GM19099 (cell line): ENCODE measurements at regions not wholly inside any gene's neighbourhood (a gene's known extent, or its start where the extent isn't known, plus 50 kb on each side); places are given as distances from the start of the nearest gene placed in this dataset.

Experiments
- POLR2A ChIP-seq: IDR thresholded peaks from 3 replicates; pipeline ENCODE4 v1.6.1; 2011; ENCODE audit warnings: low read depth; ENCODE audit not compliant: insufficient read length; ENCODE audit errors: extremely low read depth

DNA sequence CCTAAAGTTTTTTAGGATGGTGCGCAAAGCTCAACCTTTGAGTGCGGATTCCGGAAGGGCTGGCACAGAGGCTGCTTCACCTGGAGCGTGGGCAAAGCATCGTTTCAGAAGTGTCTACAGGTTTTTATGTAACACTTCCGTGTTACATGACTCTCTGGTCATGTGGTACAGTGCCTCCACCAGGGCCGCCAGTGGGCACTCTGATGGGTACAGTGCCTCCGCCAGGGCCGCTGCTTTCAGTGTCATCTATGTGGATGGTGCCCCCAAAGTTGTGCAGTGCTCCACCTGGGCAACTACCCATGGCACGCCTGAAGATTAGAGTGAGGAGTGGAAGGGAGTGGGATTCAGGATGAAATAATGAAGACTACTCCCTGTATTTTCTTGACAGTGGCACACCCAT is 101.4 kb upstream of the C1orf174 start:
- no peak for TF ChIP-seq POLR2A

DNA sequence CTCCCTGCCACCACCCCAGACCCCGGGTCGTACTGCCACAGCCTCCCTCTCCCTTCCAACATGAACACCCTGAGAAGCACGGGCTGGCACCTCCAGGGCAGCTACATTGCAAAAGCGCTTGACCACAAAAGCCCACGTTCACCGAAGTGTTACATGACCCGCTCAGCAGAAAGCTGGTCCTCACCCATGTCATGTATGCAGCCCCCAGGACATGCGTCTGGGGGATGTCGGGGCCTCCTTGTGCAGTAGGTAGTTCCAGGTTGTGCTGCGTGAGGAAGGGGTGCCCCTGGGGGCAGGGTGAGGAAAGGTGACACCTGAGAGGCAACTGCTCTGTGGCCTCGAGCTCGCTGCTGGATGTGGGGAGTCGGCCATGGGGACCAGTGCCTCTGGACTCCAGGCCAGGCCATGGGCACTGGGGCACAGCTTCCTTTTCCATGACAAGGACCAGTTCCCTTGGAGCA is 102.0 kb upstream of the C1orf174 start:
- TF ChIP-seq POLR2A, result no peak

DNA sequence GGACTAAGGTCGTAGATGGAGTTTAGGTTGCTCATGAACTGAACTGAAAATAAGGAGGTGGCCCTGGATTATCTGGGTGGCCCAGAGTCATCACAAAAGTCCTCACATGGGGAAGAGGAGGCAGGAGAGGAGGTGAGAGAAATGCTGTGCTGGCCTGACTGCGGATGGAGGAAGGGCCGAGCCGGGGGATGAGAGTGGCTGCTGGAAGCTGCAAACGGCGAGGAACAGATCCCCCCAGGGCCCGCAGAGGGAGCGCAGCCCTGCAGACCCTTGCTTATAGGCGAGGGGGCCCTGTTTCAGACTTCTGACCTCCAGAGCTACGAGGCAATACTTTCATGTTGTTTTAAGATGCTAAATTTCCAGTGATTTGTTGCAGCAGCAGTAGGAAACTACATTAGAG is 102.7 kb upstream of the C1orf174 start:
- no peak for TF ChIP-seq POLR2A

DNA sequence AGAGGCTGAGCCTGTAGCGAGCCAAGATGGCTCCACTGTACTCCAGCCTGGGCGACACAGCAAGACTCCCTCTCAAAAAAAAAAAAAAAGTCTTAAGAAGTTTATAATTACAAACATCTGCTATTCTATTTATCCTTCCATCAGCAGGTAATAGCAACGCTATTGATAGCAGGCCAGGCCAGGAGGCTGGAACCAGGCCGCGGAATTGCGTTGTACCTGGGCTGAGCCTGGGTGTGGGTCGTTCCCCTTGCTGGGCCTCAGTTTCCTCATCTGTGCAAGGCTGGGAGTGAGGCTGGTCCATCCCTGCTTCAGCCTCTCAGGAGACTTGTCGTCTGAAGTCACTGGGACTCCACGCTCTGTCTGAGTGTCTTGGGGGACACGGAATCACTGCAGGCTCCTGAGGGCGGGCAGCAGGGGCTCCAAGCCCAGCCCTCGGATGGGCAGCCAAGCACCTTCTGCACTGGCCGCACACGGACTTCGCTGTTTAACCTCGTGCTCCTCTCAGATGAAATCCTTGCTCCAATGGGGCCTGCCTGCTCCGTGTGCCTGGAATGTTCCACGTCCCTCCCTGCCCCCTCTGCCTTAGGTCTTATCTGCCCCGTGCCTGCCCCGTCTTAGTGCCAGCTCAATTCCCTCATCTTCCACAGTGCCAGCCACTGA is 103.9 kb upstream of the C1orf174 start:
- TF ChIP-seq POLR2A, result no peak

DNA sequence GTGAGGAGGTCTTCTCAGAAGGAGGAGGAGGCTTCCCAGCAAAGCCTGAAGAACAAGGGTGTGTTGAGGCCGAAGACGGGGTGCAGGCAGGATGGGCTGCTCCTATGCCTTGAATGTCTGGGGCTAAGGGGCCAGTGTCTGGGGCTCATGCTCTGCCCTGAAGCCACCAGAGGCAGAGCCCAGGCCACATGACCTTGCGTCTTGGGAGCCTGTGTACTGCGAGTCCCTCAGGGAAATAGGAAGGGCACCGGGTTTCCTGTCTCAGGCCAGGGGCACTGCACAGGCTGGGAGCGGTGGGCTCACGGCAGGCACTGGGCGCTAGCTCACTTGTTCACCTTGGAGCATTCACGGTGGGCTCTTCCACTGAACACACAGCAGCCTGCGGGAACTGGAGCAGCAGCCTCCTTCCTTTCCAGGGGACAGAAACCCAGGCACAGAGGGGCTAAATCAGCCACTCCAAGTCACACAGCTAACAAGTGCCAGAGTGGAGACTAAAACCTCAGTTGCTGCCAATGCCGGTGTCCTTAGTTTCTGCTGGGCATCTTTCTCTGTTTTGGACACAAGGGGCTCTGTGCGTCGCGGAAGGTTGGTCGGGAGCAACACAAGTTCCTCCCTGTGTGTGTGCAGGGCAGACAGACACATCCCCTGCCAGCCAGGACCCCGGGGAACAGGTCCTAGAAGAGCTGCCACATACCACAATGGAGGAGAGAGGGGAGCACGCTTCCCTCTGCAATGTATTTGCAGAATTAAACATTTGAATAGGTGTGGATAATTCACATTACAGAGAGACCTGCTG is 104.8 kb upstream of the C1orf174 start:
- TF ChIP-seq POLR2A, result no peak

DNA sequence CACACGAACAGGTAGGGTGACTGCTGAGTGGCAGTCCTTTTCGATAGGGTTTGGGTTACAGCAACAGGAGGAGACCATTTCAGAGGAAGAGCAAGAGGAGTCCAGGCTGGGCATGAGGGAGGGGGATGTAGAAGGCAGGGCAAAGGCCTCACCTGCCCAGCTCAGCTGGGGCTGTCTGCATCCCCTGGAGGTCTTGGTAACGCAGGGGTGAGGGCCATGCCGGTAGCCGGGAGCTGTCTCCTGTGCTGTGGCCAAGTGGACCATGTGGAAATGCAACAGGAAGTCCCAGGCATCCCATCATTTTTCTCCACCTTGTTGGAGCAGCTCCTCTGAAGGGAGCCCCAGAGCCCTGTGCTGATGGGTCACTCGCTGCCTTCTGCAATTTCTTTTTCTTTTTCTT is 105.4 kb upstream of the C1orf174 start:
- no peak for TF ChIP-seq POLR2A

DNA sequence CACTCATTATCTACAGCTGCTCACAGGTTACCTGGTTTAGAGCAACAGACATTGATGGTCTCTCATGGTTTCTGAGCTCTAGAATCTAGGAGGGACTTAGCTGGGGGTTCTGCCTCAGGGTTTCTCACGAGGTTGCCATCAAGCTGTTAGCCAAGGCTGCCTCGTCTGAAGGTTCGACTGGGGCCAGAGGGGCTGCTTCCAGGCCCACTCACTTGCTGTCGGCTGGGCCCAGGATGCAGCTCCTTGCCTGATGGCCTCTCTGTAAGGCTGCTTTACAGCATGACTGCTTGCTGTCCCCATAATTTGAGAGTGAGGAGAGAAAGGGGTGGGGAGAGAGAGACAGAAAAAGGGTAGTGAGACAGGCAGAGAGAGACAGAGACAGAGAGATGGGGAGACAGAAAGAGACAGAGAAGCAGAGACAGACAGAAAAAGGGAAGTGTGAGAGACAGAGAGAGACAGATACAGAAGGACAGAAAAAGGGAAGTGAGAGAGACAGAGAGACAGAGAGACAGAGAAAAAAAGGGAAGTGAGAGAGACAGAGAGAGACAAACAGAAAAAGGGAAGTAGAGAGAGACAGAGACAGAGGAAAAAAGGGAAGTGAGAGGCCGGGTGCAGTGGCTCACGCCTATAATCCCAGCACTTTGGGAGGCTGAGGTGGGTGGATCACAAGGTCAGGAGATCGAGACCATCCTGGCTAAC is 106.8 kb upstream of the C1orf174 start:
- no peak for TF ChIP-seq POLR2A

DNA sequence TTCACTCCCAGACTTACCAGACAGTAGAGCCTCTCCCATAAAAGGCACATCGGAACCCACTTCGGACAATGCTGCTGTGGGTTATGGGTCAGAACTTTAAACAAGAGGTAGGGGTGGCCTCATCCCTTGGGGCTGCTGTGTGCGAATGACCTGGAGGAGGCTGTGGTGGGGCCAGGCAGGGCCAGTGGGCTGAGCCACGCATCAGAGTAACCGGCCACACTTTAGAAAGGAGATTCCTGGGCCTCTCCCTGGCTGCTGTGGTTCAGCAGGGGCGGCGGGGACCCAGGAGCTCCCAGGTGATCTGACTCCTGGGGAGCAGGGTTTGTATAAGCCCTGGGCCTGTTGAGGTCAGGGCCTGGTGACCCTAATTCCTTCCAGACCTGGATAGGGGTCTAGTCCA is 110.2 kb upstream of the C1orf174 start:
- no peak for TF ChIP-seq POLR2A

DNA sequence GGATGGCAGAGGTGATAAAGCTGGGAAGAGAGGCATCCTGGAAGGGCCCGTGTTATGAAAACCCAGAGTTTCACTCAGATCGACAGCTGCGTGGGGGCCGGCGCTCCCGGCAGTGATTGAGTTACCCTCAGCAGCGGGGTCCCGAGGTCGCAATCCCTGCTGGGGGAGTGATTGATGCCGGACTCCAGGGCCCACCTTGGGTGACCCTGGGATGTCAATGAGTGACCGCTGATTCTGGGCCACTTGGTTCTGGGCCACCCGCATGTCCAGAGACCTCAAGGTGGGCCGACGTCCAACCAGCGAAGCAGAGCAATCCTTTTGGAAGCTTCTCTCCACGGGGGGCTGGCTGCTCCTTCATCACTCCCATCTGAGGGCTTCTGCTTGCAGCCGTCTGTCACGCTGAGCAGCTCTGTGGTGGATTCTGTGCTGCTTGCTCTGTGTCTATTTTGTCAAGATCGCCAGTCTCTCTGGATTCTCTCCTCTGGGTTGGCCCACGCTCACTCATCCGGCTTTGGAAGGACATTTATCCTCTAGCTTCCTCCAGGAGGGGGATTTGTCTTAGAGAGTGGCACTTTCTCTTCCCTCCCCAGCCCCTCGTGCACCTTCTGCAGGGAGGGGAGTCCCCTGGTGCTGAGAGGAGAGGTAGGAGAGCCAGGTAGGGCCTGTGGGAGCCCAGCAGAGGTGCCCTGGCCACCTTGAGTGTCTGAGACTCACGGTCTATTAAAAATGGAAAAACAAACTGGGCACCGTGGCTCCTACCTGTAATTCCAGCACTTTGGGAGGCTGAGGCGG is 110.9 kb upstream of the C1orf174 start:
- no peak for TF ChIP-seq POLR2A

DNA sequence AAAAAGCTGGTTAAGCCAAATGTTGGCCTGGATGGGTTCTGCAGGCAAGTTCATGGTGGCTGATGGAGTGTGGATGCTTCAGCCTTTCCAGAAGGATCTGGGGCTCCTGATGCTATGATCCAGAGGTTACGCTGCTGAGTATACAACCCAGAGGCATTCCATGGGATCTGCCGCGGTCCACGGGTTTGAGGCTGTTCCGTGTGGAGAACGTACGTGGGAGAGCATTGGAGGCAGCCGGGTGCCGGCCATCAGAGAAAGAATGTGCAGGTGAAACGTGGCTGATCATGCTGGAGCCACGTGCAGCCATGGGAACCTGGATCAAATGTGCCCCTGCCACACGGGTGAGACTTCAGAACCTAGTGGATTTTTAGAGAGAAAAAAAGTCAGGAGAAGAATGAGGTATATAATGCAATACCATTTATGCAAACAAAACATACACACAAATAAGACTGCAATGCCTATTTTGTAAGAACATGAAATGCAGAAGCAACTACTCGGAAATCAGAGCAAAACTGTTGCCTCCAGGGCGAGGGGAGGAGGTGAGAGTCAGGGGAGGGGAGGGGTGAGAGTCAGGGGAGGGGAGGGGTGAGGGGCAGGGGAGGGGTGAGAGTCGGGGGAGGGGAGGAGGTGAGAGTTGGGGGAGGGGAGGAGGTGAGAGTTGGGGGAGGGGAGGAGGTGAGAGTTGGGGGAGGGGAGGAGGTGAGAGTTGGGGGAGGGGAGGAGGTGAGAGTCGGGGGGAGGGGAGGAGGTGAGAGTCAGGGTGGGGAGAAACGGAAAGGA is 116.5 kb upstream of the C1orf174 start:
- no peak for TF ChIP-seq POLR2A

DNA sequence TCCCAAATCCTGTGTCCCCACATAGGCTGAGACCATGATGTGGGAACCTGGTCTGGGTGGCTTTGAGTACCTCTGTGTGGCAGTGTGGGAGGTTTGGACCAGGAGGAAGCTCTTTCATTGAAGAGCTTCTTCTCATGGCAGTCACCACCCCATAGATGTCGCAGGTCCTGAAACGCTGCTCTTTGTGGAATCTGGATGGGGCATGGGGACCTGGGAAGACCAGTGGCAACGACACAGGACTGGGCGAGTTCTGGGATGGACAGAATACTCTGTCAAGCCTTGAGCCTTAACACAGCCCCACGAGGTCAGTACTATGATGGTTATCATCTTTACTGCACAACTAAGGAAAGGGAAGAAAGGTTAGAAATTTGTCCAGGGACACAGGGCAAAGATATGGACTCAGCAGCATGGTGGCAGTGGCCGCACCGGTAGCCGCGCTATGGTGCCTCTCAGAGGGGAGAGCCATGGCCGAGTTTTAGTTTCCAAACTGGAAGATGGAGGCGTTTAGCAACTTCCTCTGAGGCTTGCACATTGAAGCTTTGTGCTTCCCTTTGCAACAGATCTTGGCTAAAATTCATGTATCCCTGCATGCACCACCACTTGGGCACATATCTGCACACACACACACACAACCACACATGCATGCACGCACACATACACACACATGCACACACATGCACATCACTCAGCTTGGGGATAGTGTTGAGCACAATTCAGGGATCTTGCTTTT is 117.7 kb upstream of the C1orf174 start:
- no peak for TF ChIP-seq POLR2A

DNA sequence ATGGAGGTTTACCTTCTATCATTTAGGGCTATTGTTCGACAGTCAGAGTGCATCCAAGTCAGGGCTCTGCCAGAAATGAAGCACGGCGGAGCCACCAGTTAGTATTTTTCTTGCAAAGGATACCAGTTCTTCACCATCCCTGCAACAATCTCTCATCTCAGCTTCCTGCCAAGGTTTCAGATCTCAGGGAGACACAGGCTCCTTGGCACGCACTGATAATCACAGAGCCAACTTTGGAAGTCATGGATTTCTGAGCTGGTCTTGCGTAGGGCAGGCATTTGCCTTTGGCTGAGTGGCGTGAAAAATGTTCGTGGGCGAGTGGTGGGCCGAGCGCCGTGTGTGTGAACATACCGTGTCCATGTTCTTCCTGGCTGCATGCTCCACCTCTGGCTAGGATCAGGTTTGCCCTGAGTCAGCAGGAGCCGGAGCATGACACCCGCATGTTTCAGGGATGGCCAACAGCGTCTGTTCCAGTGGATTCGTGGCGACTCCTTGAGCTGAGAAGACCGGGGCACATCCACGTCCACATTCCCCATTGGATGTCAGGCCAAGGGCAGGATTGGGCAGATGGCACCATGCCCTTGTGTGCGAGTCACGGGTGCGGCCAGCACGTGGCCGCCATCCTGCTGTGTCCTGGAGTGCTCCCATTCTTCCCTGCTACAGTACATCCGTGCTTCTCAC is 118.5 kb upstream of the C1orf174 start:
- TF ChIP-seq POLR2A, result no peak

DNA sequence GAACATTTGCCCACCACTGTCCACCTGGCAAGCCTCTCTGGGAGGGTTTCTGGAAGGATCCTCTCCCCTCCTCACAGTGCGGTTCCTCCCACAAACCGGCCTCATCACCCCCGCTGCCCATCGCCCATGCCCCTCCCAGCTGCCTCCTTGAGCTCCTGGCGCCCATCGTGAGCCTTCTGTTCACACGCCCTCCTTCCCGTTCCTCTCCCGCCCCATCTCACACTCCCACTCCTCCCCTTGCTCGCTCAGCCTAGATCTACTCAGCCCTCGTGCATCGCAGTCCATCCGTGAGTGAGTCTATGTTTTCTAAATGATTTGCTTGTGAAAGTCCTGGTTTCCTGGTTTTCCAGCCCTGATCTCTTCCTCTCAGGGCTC is 119.1 kb upstream of the C1orf174 start:
- no peak for TF ChIP-seq POLR2A
